ENCODE measurements at regions not wholly inside any gene's neighbourhood (a gene's known extent, or its start where the extent isn't known, plus 50 kb on each side); places are given as distances from the start of the nearest gene placed in this dataset. TPM values are rescaled to one million over a fixed set of nuclear protein-coding genes. Genes with fewer than 3 reads are reported as not detected.

DNA sequence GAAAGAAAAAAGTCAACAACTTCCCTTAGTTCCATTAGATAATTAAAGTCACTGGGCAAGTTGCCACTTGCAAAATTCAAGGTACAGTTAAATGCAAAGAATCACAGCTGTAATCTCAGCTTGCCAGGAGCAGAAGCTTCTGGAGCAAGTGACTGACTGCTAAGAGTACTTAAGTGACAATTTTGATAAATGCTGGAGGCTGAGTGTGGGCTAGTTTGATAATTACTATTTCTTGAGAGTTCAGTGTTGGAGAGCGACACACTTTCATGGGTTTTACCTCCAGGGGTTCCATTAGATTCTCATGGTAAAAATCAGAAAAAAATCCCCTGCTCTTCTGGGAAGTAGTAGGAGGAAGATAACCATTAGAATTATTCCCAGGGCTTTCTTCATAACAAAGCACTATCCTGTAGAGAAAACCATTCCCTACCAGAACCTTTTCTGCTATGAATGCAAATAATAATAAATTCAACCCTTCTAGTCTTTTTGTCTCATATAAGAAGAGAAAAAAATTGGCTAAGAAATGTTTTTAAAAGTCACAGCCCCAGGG is 486.3 kb downstream of the POM121L12 start:
- DNase-seq (ENCODE audit: low spot score) (no peak), ATAC-seq (ENCODE audit: low FRiP score) (no peak)
- TF ChIP-seq CTCF (IDR thresholded peaks at IDR 0.05), result no peak

GRCh38 chr7:53539558-53539957 is 504.1 kb downstream of the POM121L12 start:
- no peak for DNase-seq (ENCODE audit: low spot score)

GRCh38 chr7:53541475-53541874 is 506.0 kb downstream of the POM121L12 start:
- ATAC-seq (ENCODE audit: low FRiP score) (no peak), DNase-seq (ENCODE audit: low spot score) (no peak)
- no peak for TF ChIP-seq CTCF (IDR thresholded peaks at IDR 0.05)

More at GRCh38 chr7:53539558-53539957, 504.1 kb downstream of the POM121L12 start:
- TF ChIP-seq CTCF (IDR thresholded peaks at IDR 0.05), result no peak
- ATAC-seq (ENCODE audit: low FRiP score), result no peak

DNA sequence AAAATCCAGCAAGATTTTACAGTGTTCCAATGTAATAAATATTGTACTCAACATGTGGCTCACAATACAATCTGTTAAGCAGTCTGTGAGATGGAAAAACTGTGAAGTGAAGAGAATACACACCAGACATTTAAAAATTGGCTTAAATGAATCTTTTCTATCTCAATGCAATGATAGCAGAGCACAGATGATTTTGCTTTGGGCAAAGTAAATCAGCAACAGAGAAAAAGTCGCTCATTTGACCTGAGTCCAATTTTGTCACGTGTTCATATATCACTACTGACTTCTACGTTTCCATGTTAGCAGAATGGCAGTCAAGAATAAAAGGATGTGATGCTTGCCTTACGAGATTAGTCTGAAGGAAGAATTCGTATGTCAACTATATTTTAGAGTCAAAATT is 506.7 kb downstream of the POM121L12 start:
- no peak for ATAC-seq (ENCODE audit: low FRiP score)
- no peak for TF ChIP-seq CTCF (IDR thresholded peaks at IDR 0.05)
- no peak for DNase-seq (ENCODE audit: low spot score)

Small RNAs in the stretch of these regions (small RNA-seq; reads per million reads assigned to genes)
- not detected for gene RN7SKP218
- gene RNU1-14P, result not detected

All from omental fat pad (tissue), 3 donors.